ENCODE measurements at regions not wholly inside any gene's neighbourhood (a gene's known extent, or its start where the extent isn't known, plus 50 kb on each side); places are given as distances from the start of the nearest gene placed in this dataset.

DNA sequence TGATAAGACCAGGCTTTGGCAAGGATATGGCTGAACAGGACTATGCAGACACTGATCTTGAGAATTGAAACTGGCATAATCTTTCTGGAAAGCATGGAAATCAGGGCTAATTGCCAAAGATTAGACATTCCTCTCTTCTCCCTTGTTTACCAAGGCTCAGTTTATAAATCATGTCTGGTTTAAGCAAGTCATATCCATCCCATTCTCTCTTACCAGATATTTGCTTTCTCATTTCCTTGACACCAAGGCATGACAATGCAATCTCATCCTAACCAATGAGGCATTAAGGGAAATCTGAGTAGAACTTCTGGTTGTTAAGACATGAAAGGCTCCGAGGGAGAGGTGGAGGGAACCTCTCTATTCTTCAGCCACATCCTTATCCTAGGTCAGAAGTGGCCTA lies 110.3 kb upstream of the CEP85L start:
- H3K4me3 ChIP-seq (ENCODE audit: low read depth, low read length), result no peak overlapping the region
- DNase-seq (ENCODE audit: low read depth), result no peak

DNA sequence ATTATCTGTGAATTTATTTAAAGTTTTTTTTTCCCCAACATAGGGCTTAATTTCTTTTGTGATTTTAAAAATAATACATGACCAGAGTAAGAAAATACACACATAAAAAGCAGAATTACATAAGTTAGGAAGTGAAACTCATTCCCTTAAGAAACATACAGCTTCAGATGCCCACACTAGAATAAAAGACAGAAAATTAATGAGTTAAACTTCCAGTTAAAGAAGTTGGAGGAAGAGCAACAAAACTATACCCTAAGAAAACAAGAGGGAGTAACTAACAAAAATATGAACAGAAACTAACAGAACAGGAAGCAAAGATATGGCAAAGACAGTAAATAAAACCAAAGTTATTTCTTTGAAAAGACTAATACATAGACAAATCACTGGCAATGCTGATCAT lies 107.6 kb upstream of the CEP85L start:
- DNase-seq (ENCODE audit: low read depth), result no peak
- H3K4me3 ChIP-seq (ENCODE audit: low read depth, low read length), result no peak overlapping the region

GRCh38 chr6:118755941-118756646 lies 104.7 kb upstream of the CEP85L start:
- no peak overlapping the region for H3K4me3 ChIP-seq (ENCODE audit: low read depth, low read length)
- no peak for DNase-seq (ENCODE audit: low read depth)

GRCh38 chr6:118752803-118753202 lies 101.4 kb upstream of the CEP85L start:
- DNase-seq (ENCODE audit: low read depth), result no peak

DNA sequence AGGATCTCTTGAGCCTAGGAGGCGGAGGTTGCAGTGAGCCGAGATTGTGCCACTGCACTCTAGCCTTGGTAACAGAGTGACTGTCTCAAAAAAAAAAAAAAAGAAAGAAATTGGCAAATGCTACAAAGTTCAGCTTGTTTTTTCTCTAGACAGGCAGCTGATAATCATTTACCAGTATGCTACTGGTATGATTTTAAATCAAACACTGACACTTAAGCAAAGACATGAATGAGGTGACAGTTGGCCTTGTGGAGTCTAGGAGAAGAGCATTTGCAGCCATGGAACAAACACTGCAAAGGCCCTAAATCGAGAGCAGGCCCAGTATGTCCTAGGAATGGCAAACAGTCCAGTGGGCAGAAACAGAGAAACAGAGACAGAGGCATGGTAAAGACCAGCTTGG lies 99.7 kb upstream of the CEP85L start:
- DNase-seq (ENCODE audit: low read depth), result no peak
- H3K4me3 ChIP-seq (ENCODE audit: low read depth, low read length), result no peak overlapping the region

More at GRCh38 chr6:118752803-118753202, 101.4 kb upstream of the CEP85L start:
- no peak overlapping the region for H3K4me3 ChIP-seq (ENCODE audit: low read depth, low read length)

GRCh38 chr6:118750143-118750542 lies 98.8 kb upstream of the CEP85L start:
- H3K4me3 ChIP-seq (ENCODE audit: low read depth, low read length), result no peak overlapping the region
- DNase-seq (ENCODE audit: low read depth), result no peak

- peak overlapping the region; percentile 24 for H3K4me3 ChIP-seq (ENCODE audit: low read depth, low read length)
- peak; percentile 47 for DNase-seq (ENCODE audit: low read depth)
Measured at GRCh38 chr6:118748311-118749062, 97.1 kb upstream of the CEP85L start.

GRCh38 chr6:118746825-118747174 lies 95.4 kb upstream of the CEP85L start:
- DNase-seq (ENCODE audit: low read depth), result no peak
- H3K4me3 ChIP-seq (ENCODE audit: low read depth, low read length), result no peak overlapping the region

DNA sequence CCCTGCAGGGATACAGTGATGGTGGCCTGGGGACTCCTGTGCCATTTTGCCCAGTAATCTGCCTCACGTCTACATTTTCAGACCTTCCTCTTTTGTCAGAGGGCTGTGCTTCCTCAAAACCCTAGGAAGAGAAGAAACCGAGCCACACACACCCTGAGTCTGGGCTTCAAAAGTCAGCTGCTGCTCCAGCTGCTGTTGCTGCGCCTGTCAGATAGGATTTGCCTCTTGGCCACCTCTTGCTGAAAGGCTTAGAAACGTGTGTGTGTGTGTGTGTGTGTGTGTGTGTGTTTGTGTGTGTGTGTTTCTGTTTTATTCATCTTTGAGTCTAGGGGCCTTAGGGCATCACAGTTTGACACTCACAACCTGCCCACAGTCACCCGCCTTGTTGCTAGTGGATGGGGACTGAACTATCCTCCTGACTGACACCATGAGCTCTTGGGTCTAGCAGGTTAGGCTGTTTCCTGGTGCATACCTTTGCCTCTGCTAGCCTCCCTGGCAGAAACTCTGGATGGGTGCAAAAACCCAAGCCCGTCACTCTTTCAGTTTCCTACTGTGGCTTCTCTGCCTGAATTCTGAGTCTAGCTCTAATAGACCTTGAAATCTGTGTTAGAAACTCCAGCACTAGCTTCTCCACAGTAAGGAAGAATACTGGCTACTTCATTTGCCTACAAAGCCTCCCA lies 94.9 kb upstream of the CEP85L start:
- H3K4me3 ChIP-seq (ENCODE audit: low read depth, low read length), result no peak overlapping the region
- DNase-seq (ENCODE audit: low read depth), result peak; percentile 32

GRCh38 chr6:118745156-118745555 lies 93.8 kb upstream of the CEP85L start:
- no peak for DNase-seq (ENCODE audit: low read depth)
- H3K4me3 ChIP-seq (ENCODE audit: low read depth, low read length), result no peak overlapping the region

- no peak for DNase-seq (ENCODE audit: low read depth)
- no peak overlapping the region for H3K4me3 ChIP-seq (ENCODE audit: low read depth, low read length)
Measured at GRCh38 chr6:118744261-118744941, 93.0 kb upstream of the CEP85L start.

GRCh38 chr6:118743746-118744145 lies 92.4 kb upstream of the CEP85L start:
- DNase-seq (ENCODE audit: low read depth), result no peak

GRCh38 chr6:118740372-118740771 lies 89.0 kb upstream of the CEP85L start:
- H3K4me3 ChIP-seq (ENCODE audit: low read depth, low read length), result no peak overlapping the region
- DNase-seq (ENCODE audit: low read depth), result no peak

More at GRCh38 chr6:118743746-118744145, 92.4 kb upstream of the CEP85L start:
- H3K4me3 ChIP-seq (ENCODE audit: low read depth, low read length), result no peak overlapping the region

- DNase-seq (ENCODE audit: low read depth), result no peak
- H3K4me3 ChIP-seq (ENCODE audit: low read depth, low read length), result no peak overlapping the region
Measured at GRCh38 chr6:118739696-118740353, 88.4 kb upstream of the CEP85L start.

- no peak for DNase-seq (ENCODE audit: low read depth)
- H3K4me3 ChIP-seq (ENCODE audit: low read depth, low read length), result no peak overlapping the region
Measured at GRCh38 chr6:118736440-118736839, 85.0 kb upstream of the CEP85L start.

- H3K4me3 ChIP-seq (ENCODE audit: low read depth, low read length), result no peak overlapping the region
- DNase-seq (ENCODE audit: low read depth), result no peak
Measured at GRCh38 chr6:118735320-118735719, 83.9 kb upstream of the CEP85L start.

- no peak for DNase-seq (ENCODE audit: low read depth)
- H3K4me3 ChIP-seq (ENCODE audit: low read depth, low read length), result no peak overlapping the region
Measured at GRCh38 chr6:118725944-118726343, 74.6 kb upstream of the CEP85L start.

GRCh38 chr6:118724211-118724610 lies 72.8 kb upstream of the CEP85L start:
- no peak overlapping the region for H3K4me3 ChIP-seq (ENCODE audit: low read depth, low read length)
- no peak for DNase-seq (ENCODE audit: low read depth)

Data from skeletal muscle cell (primary cell).